Heart left ventricle (tissue), 16 donors: ENCODE measurements at regions not wholly inside any gene's neighbourhood (a gene's known extent, or its start where the extent isn't known, plus 50 kb on each side); places are given as distances from the start of the nearest gene placed in this dataset.

Experiments
- ATAC-seq, 4 donors: fragments of 200-7000 bp; cut with Tn5 transposase; one replicate each; pipeline ENCODE4 v1.9.1; 2020 to 2022; ENCODE audit warnings: moderate library complexity in 4 of 4, mild to moderate bottlenecking in 3 of 4, moderate number of reproducible peaks in 1 of 4
- DNase-seq, 5 donors: peaks; one replicate each; pipeline ENCODE4 v3.0.0-alpha.2; 2020
- H3K27ac ChIP-seq, 12 donors: fragments of 200-600 bp; sonication (generic) in 4 of 12; one replicate each; pipeline versions ENCODE4 v1.5.0 to v1.8.0; 2016 to 2022; ENCODE audit warnings: mild to moderate bottlenecking in 2 of 12
- H3K27me3 ChIP-seq, 9 donors: fragments of 200-600 bp; sonication (generic) in 2 of 9; one replicate each; pipeline versions ENCODE4 v1.5.1 to v1.8.0; 2016 to 2022; ENCODE audit warnings: mild to moderate bottlenecking in 3 of 9
- H3K36me3 ChIP-seq, 9 donors: fragments of 200-600 bp; sonication (generic) in 2 of 9; one replicate each; pipeline versions ENCODE4 v1.5.0 to v1.8.0; 2018 to 2022; ENCODE audit warnings: mild to moderate bottlenecking in 2 of 9
- H3K4me1 ChIP-seq, 12 donors: fragments of 200-600 bp; sonication (generic) in 4 of 12; one replicate each; pipeline versions ENCODE4 v1.5.0 to v1.8.0; 2016 to 2022; ENCODE audit warnings: mild to moderate bottlenecking in 3 of 12
- H3K4me3 ChIP-seq, 12 donors: fragments of 200-600 bp; sonication (generic) in 4 of 12; one replicate each; pipeline versions ENCODE4 v1.5.0 to v1.8.0; 2017 to 2022; ENCODE audit warnings: mild to moderate bottlenecking in 9 of 12, moderate library complexity in 4 of 12
- H3K9me3 ChIP-seq, 12 donors: fragments of 200-600 bp; sonication (generic) in 4 of 12; one replicate each; pipeline versions ENCODE4 v1.5.0 to v1.8.0; 2016 to 2022; ENCODE audit warnings: mild to moderate bottlenecking in 1 of 12
- CTCF ChIP-seq, 12 donors: fragments of 200-600 bp; sonication (generic) in 4 of 12; IDR thresholded peaks; one replicate each; pipeline versions ENCODE4 v1.5.0 to v1.8.0; 2018 to 2022; ENCODE audit warnings: antibody characterized with exemption in 12 of 12, mild to moderate bottlenecking in 5 of 12
- POLR2A ChIP-seq, 2 donors: fragments of 450-650 bp; IDR thresholded peaks; one replicate each; pipeline ENCODE4 v1.6.1; 2017; ENCODE audit warnings: antibody characterized with exemption in 2 of 2, mild to moderate bottlenecking in 2 of 2, moderate library complexity in 2 of 2
- WGBS, 4 donors: extraction: QIAGEN DNeasy Blood & Tissue Kit in 2 of 4; methylation state at CpG; one replicate each; pipeline versions ENCODE4 v1.1.5 to v1.1.7; 2013 to 2018; 5-methylcytosine and 5-hydroxymethylcytosine counted together
- intact Hi-C, 10 donors: fragments of 100-400 bp; cut with DNase I; formaldehyde crosslinking; loops; one replicate each; pipeline versions ENCODE4 v1.11.1 to v1.14.2; 2022
- donor health status: ischemic (EF 13 %, LVEDD 7.1; RV severe dilation, severe dysfunction).
- donor health status: healthy with polysubstance abuse.
- donor health status: DM: no; HTN: yes; CAD: no.
- donor health status: DM: no; HTN: no; CAD: no.
- donor health status: ischemic (EF 25% LVEDD 6.9; RV normal size, moderate dysfunction).
- donor health status: ischemic (EF 25% LVEDD 5.7; RV mildly dilated, moderate dysfunction).
- donor health status: healthy.
- donor health status: DM: yes; HTN: yes; CAD: no.
- donor health status: ischemic (EF 35%, LVEDD 5.7; RV mildly dilated, moderate dysfunction).
- donor health status: nonischemic (EF 11% LVEDD 7.7; RV severe dilation, severe dysfunction).
- donor health status: DM: yes; HTN: yes; CAD: no.
- donor health status: PGD.
- donor health status: ischemic (EF 29% LVEDD 5.4; RV normal size, mild dysfunction).
- donor health status: nonischemic (EF 23%, LVEDD 6.1; RV moderate dilation, normal function).

GRCh38 chr2:67717692-67718091 is 320.6 kb downstream of the ETAA1 start:
- intact Hi-C loops: no loop called here
- DNase-seq (no peak), ATAC-seq (no peak)
- Histone ChIP-seq H3K4me3 (no peak overlapping the region), H3K36me3 (no peaks in the 10 kb centered on the region), H3K9me3 (peaks cover 0 to 3% (median 0%) of the 10 kb centered on the region in 12 donors), H3K4me1 (no peaks in the 10 kb centered on the region), H3K27ac (no peak overlapping the region), H3K27me3 (no peaks in the 10 kb centered on the region)
- TF ChIP-seq POLR2A (IDR thresholded peaks at IDR 0.05): no peak
- TF ChIP-seq CTCF (IDR thresholded peaks at IDR 0.05): no peak

- DNase-seq: no peak
- no peaks in the 10 kb centered on the region for H3K36me3 ChIP-seq
- intact Hi-C loops: no loop called here
- H3K27ac ChIP-seq: no peak overlapping the region
- H3K4me1 ChIP-seq: no peaks in the 10 kb centered on the region
- peaks cover 0 to 3% (median 0%) of the 10 kb centered on the region in 12 donors for H3K9me3 ChIP-seq
- TF ChIP-seq CTCF (IDR thresholded peaks at IDR 0.05) (no peak), POLR2A (IDR thresholded peaks at IDR 0.05) (no peak)
- H3K4me3 ChIP-seq: no peak overlapping the region
- ATAC-seq: no peak
- H3K27me3 ChIP-seq: no peaks in the 10 kb centered on the region
- WGBS, 4 donors: 68 to 95% (median 87%) methylated on average over 2 of the region's 2 CpGs
Measured at GRCh38 chr2:67719351-67719750, 322.2 kb downstream of the ETAA1 start.

GRCh38 chr2:67721516-67721915 is 324.4 kb downstream of the ETAA1 start:
- intact Hi-C loops: no loop called here
- ATAC-seq (no peak), DNase-seq (no peak)
- Histone ChIP-seq H3K27me3 (no peaks in the 10 kb centered on the region), H3K4me3 (no peak overlapping the region), H3K27ac (no peak overlapping the region), H3K9me3 (peaks cover 0 to 3% (median 0%) of the 10 kb centered on the region in 12 donors), H3K36me3 (no peaks in the 10 kb centered on the region), H3K4me1 (no peaks in the 10 kb centered on the region)
- TF ChIP-seq POLR2A (IDR thresholded peaks at IDR 0.05): no peak
- 50 to 67% (median 58%) methylated on average over 1 of the region's 1 CpG for WGBS, 4 donors

- 93 to 98% (median 97%) methylated on average over 2 of the region's 2 CpGs for WGBS, 4 donors
- Histone ChIP-seq H3K4me1 (no peaks in the 10 kb centered on the region), H3K36me3 (no peaks in the 10 kb centered on the region), H3K9me3 (peaks cover 0 to 3% (median 0%) of the 10 kb centered on the region in 12 donors), H3K27me3 (no peaks in the 10 kb centered on the region), H3K27ac (no peak overlapping the region), H3K4me3 (no peak overlapping the region)
- ATAC-seq (no peak), DNase-seq (no peak)
- no peak for TF ChIP-seq POLR2A (IDR thresholded peaks at IDR 0.05)
- no peak for TF ChIP-seq CTCF (IDR thresholded peaks at IDR 0.05)
- intact Hi-C loops: no loop called here
Measured at GRCh38 chr2:67724261-67724660, 327.1 kb downstream of the ETAA1 start.

GRCh38 chr2:67725731-67726130 is 328.6 kb downstream of the ETAA1 start:
- intact Hi-C loops: no loop called here
- Histone ChIP-seq H3K36me3 (no peaks in the 10 kb centered on the region), H3K27me3 (no peaks in the 10 kb centered on the region), H3K4me3 (no peak overlapping the region), H3K4me1 (no peaks in the 10 kb centered on the region), H3K27ac (no peak overlapping the region), H3K9me3 (peaks cover 0 to 2% (median 0%) of the 10 kb centered on the region in 12 donors)
- ATAC-seq (no peak), DNase-seq (no peak)
- TF ChIP-seq POLR2A (IDR thresholded peaks at IDR 0.05) (no peak), CTCF (IDR thresholded peaks at IDR 0.05) (no peak)
- 30 to 48% (median 42%) methylated on average over 1 of the region's 1 CpG for WGBS, 4 donors
